Right lobe of liver (tissue), 6 donors: ENCODE measurements at regions not wholly inside any gene's neighbourhood (a gene's known extent, or its start where the extent isn't known, plus 50 kb on each side); places are given as distances from the start of the nearest gene placed in this dataset.

Experiments used
- ATAC-seq, 4 donors: fragments of 200-7000 bp; cut with Tn5 transposase; one replicate each; pipeline ENCODE4 v1.9.1; 2020; ENCODE audit warnings: mild to moderate bottlenecking in 4 of 4, moderate library complexity in 4 of 4
- DNase-seq, 3 donors: peaks; one replicate each; pipeline ENCODE4 v3.0.0-alpha.2; 2020
- H3K27ac ChIP-seq, 3 donors: fragments of 200-600 bp; one replicate each; pipeline ENCODE4 v1.8.0; 2022
- H3K27me3 ChIP-seq, 2 donors: fragments of 200-600 bp; one replicate each; pipeline ENCODE4 v1.8.0; 2022
- H3K36me3 ChIP-seq, 4 donors: fragments of 200-600 bp; sonication (generic) in 1 of 4; one replicate each; pipeline versions ENCODE4 v1.5.1 to v1.8.0; 2017 to 2022; ENCODE audit warnings: control low read depth in 1 of 4
- H3K4me1 ChIP-seq, 4 donors: fragments of 200-600 bp; sonication (generic) in 1 of 4; one replicate each; pipeline versions ENCODE4 v1.5.1 to v1.8.0; 2017 to 2022; ENCODE audit warnings: control low read depth in 1 of 4
- H3K4me3 ChIP-seq, 3 donors: fragments of 200-600 bp; one replicate each; pipeline ENCODE4 v1.8.0; 2022
- H3K9me3 ChIP-seq, 4 donors: fragments of 200-600 bp; sonication (generic) in 1 of 4; one replicate each; pipeline versions ENCODE4 v1.5.1 to v1.8.0; 2017 to 2022; ENCODE audit warnings: control low read depth in 1 of 4
- POLR2A ChIP-seq: fragments of 450-650 bp; IDR thresholded peaks from one replicate; pipeline ENCODE4 v1.6.1; 2017; ENCODE audit warnings: antibody characterized with exemption, mild to moderate bottlenecking
- WGBS: methylation state at CpG from one replicate; pipeline ENCODE4 v1.1.6; 2018; ENCODE audit warnings: low coverage, low lambda C conversion rate; ENCODE audit not compliant: insufficient coverage; ENCODE audit errors: missing lambda C conversion rate; 5-methylcytosine and 5-hydroxymethylcytosine counted together
- intact Hi-C, 2 donors: fragments of 100-400 bp; cut with DNase I; formaldehyde crosslinking; loops; one replicate each; pipeline versions ENCODE4 v1.11.2 to v1.14.1; 2022
- small RNA-seq, 2 experiments: library from RNA; depleted of rRNA; stranded (forward); fragments of <200 nt; gene quantifications; one replicate each; pipeline ENCODE3, GENCODE V24; 2016
- TF ChIP-seq, protein P1 (sequence below), 4 donors: fragments of 200-600 bp in 3 of 4; fragments of 450-650 bp in 1 of 4; IDR thresholded peaks; one replicate each; pipeline versions ENCODE4 v1.5.1 to v1.8.0; 2016 to 2022; ENCODE audit warnings: antibody characterized with exemption in 4 of 4, mild to moderate bottlenecking in 2 of 4
- donor health status: DM: no; HTN: yes; CAD: no.
- donor health status: DM: no; HTN: no; CAD: no.
- donor health status: DM: no; HTN: no; CAD: no.
- donor health status: DM: no; HTN: yes; CAD: no.
- donor health status: DM: no; HTN: yes; CAD: no.

DNA sequence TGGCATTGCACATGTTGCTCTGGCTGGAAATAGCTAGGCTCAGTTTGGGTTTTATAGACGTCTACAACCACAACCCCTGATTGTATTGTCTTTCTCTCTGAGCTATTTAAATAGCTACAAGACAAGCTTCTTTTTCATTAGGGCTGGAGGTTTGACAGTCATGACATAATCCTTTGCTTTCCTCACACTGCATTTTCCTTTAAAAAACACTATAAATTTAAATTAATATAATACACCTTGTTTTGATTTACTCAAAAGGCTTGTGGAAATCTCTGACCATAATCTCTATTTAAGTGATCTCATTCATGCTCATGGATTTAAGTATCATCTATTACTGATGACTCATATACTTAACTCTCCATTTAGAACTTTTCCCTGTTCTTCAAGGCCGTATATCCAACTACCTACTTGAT is 50.4 kb upstream of the PTGFR start:
- intact Hi-C loops: no loop called here
- H3K4me1 ChIP-seq: no peaks in the 10 kb centered on the region
- H3K27me3 ChIP-seq: no peaks in the 10 kb centered on the region
- WGBS: 70% methylated on average over 2 of the region's 2 CpGs
- no peaks in the 10 kb centered on the region for H3K36me3 ChIP-seq
- TF ChIP-seq POLR2A: no peak
- TF ChIP-seq, protein P1, sequence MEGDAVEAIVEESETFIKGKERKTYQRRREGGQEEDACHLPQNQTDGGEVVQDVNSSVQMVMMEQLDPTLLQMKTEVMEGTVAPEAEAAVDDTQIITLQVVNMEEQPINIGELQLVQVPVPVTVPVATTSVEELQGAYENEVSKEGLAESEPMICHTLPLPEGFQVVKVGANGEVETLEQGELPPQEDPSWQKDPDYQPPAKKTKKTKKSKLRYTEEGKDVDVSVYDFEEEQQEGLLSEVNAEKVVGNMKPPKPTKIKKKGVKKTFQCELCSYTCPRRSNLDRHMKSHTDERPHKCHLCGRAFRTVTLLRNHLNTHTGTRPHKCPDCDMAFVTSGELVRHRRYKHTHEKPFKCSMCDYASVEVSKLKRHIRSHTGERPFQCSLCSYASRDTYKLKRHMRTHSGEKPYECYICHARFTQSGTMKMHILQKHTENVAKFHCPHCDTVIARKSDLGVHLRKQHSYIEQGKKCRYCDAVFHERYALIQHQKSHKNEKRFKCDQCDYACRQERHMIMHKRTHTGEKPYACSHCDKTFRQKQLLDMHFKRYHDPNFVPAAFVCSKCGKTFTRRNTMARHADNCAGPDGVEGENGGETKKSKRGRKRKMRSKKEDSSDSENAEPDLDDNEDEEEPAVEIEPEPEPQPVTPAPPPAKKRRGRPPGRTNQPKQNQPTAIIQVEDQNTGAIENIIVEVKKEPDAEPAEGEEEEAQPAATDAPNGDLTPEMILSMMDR (IDR thresholded peaks at IDR 0.05): no peak
- no peak overlapping the region for H3K4me3 ChIP-seq
- no peak for DNase-seq
- ATAC-seq: no peak
- no peak overlapping the region for H3K27ac ChIP-seq
- no peaks in the 10 kb centered on the region for H3K9me3 ChIP-seq

Small RNA genes lying in the stretch of these regions (small RNA-seq; reads per million reads assigned to genes)
- gene AC096531.1: 0 reads per million in 2 experiments
- gene RNA5SP23: 0.77 to 1.4 reads per million in 2 experiments
